WTC11 (cell line): ENCODE measurements at regions not wholly inside any gene's neighbourhood (a gene's known extent, or its start where the extent isn't known, plus 50 kb on each side); places are given as distances from the start of the nearest gene placed in this dataset.

Experiments used
- ATAC-seq: fragments of 200-7000 bp; cut with Tn5 transposase; 2 replicates; pipeline ENCODE4 v1.10.0; 2021; ENCODE audit warnings: mild to moderate bottlenecking, moderate library complexity
- CTCF ChIA-PET: fragments of 300-600 bp; sonication (Branson Sonifier 250); formaldehyde crosslinking; loops from one replicate; lab custom pipeline; 2021; ENCODE audit warnings: antibody characterized with exemption; lab: Charles Lee
- POLR2A ChIA-PET: fragments of 350-600 bp; sonication (Branson Sonifier 250); formaldehyde crosslinking; loops from one replicate; lab custom pipeline; 2021; ENCODE audit warnings: antibody characterized with exemption; lab: Charles Lee
- DNase-seq: peaks from one replicate; pipeline ENCODE4 v3.0.0; 2021; ENCODE audit warnings: low spot score
- H3K27ac Mint-ChIP-seq: 2 replicates; pipeline ENCODE4 v1.8.0; 2021; ENCODE audit warnings: mixed read lengths
- H3K27me3 Mint-ChIP-seq: 2 replicates; pipeline ENCODE4 v1.8.0; 2021; ENCODE audit warnings: low read depth, mild to moderate bottlenecking, moderate library complexity, mixed read lengths
- H3K36me3 Mint-ChIP-seq: 2 replicates; pipeline ENCODE4 v1.8.0; 2021; ENCODE audit warnings: mixed read lengths
- H3K4me1 Mint-ChIP-seq: 2 replicates; pipeline ENCODE4 v1.8.0; 2022; ENCODE audit warnings: mixed read lengths
- H3K4me3 Mint-ChIP-seq: 2 replicates; pipeline ENCODE4 v1.8.0; 2021; ENCODE audit warnings: mild to moderate bottlenecking, moderate library complexity, mixed read lengths
- H3K9me3 Mint-ChIP-seq: 2 replicates; pipeline ENCODE4 v1.8.0; 2021; ENCODE audit warnings: mixed read lengths
- ARID4B ChIP-seq: sonication (generic); formaldehyde crosslinking; IDR thresholded peaks from 2 replicates; pipeline ENCODE4 v1.8.0; 2023; ENCODE audit warnings: missing genetic modification reagents, mild to moderate bottlenecking, borderline replicate concordance
- ATF1 ChIP-seq: sonication (generic); formaldehyde crosslinking; IDR thresholded peaks from 2 replicates; pipeline ENCODE4 v1.8.1; 2023; ENCODE audit warnings: mild to moderate bottlenecking, moderate library complexity, missing genetic modification reagents
- CDX4 ChIP-seq: fragments of 250-450 bp; sonication (Bioruptor Pico); IDR thresholded peaks from 2 replicates; pipeline ENCODE4 v1.9.0; 2021; ENCODE audit warnings: moderate library complexity, mild to moderate bottlenecking, inconsistent platforms, borderline replicate concordance
- CTCF ChIP-seq: fragments of 200-600 bp; IDR thresholded peaks from 2 replicates; pipeline ENCODE4 v1.8.0; 2022; ENCODE audit warnings: antibody characterized with exemption
- FOXP1 ChIP-seq: sonication (generic); formaldehyde crosslinking; IDR thresholded peaks from 2 replicates; pipeline ENCODE4 v1.8.0; 2022; ENCODE audit warnings: missing genetic modification reagents, mild to moderate bottlenecking, moderate library complexity, borderline replicate concordance
- HMGA2 ChIP-seq: fragments of 250-450 bp; sonication (Bioruptor Pico); IDR thresholded peaks from 2 replicates; pipeline ENCODE4 v1.4.0; 2021; ENCODE audit warnings: mild to moderate bottlenecking, moderate library complexity
- IRF1 ChIP-seq: sonication (generic); formaldehyde crosslinking; IDR thresholded peaks from 2 replicates; pipeline ENCODE4 v1.8.0; 2023; ENCODE audit warnings: missing genetic modification reagents
- IRF2 ChIP-seq: sonication (generic); formaldehyde crosslinking; IDR thresholded peaks from 2 replicates; pipeline ENCODE4 v1.8.0; 2022; ENCODE audit warnings: low read depth, missing genetic modification reagents, borderline replicate concordance
- MYBL2 ChIP-seq: sonication (generic); formaldehyde crosslinking; IDR thresholded peaks from 2 replicates; pipeline ENCODE4 v1.8.1; 2023; ENCODE audit warnings: mild to moderate bottlenecking, moderate library complexity, missing genetic modification reagents
- PRRX2 ChIP-seq: fragments of 250-450 bp; sonication (Bioruptor Pico); IDR thresholded peaks from 2 replicates; pipeline ENCODE4 v1.8.0; 2021; ENCODE audit warnings: mild to moderate bottlenecking
- SMAD4 ChIP-seq: sonication (generic); formaldehyde crosslinking; IDR thresholded peaks from 2 replicates; pipeline ENCODE4 v1.8.0; 2022; ENCODE audit warnings: mild to moderate bottlenecking, missing genetic modification reagents
- TEAD1 ChIP-seq: sonication (generic); formaldehyde crosslinking; IDR thresholded peaks from 2 replicates; pipeline ENCODE4 v1.8.0; 2022; ENCODE audit warnings: mild to moderate bottlenecking, missing genetic modification reagents
- ZBTB21 ChIP-seq: sonication (generic); formaldehyde crosslinking; IDR thresholded peaks from 2 replicates; pipeline ENCODE4 v1.8.1; 2023; ENCODE audit warnings: mild to moderate bottlenecking, missing genetic modification reagents, borderline replicate concordance
- ZBTB43 ChIP-seq: sonication (generic); formaldehyde crosslinking; IDR thresholded peaks from 2 replicates; pipeline ENCODE4 v1.8.1; 2023; ENCODE audit warnings: mild to moderate bottlenecking, missing genetic modification reagents
- ZNF121 ChIP-seq: sonication (generic); formaldehyde crosslinking; IDR thresholded peaks from 2 replicates; pipeline ENCODE4 v1.8.0; 2023; ENCODE audit warnings: missing genetic modification reagents
- ZNF219 ChIP-seq: sonication (generic); formaldehyde crosslinking; IDR thresholded peaks from 2 replicates; pipeline ENCODE4 v1.8.0; 2023; ENCODE audit warnings: missing genetic modification reagents, mild to moderate bottlenecking, borderline replicate concordance
- ZNF263 ChIP-seq: sonication (generic); formaldehyde crosslinking; IDR thresholded peaks from 2 replicates; pipeline ENCODE4 v1.8.1; 2022; ENCODE audit warnings: low read depth, mild to moderate bottlenecking, moderate library complexity, missing genetic modification reagents
- ZNF416 ChIP-seq: fragments of 250-450 bp; sonication (Bioruptor Pico); IDR thresholded peaks from 2 replicates; pipeline ENCODE4 v1.9.0; 2021; ENCODE audit warnings: mild to moderate bottlenecking, inconsistent platforms
- ZNF532 ChIP-seq: fragments of 250-450 bp; sonication (Bioruptor Pico); IDR thresholded peaks from 2 replicates; pipeline ENCODE4 v1.9.0; 2021; ENCODE audit warnings: mild to moderate bottlenecking, borderline replicate concordance
- ZNF671 ChIP-seq: fragments of 250-450 bp; sonication (Bioruptor Pico); IDR thresholded peaks from 2 replicates; pipeline ENCODE4 v1.8.0; 2021; ENCODE audit warnings: mild to moderate bottlenecking

- ChIA-PET CTCF (interaction anchor here (3.2 kb wide), 1 partner anchor 37 kb away, joined by 16 read pairs; no protein-coding TSS in a partner anchor), POLR2A (no interaction called here)
- H3K4me3 Mint-ChIP-seq = no peak overlapping the region
- 0 out of 2 replicates have a peak, but pooled peaks cover 2% of the 10 kb centered on the region for H3K27me3 Mint-ChIP-seq
- H3K36me3 Mint-ChIP-seq = no peaks in the 10 kb centered on the region
- no peak for ATAC-seq
- H3K27ac Mint-ChIP-seq = no peak overlapping the region
- H3K4me1 Mint-ChIP-seq = no peaks in the 10 kb centered on the region
- TF ChIP-seq ZNF671 (CRISPR knock-in tag) (no peak), ZNF416 (CRISPR knock-in tag) (no peak), CTCF (no peak), SMAD4 (CRISPR knock-in tag) (no peak), ZNF263 (CRISPR knock-in tag) (no peak), ZNF219 (CRISPR knock-in tag) (no peak), ZNF121 (no peak)
- peaks cover 6% of the 10 kb centered on the region; the same call in 1 of the 2 replicates for H3K9me3 Mint-ChIP-seq
- DNase-seq = no peak
Observed at GRCh38 chr17:51398128-51398525, 137.8 kb downstream of the UTP18 start.

GRCh38 chr17:51398687-51399086 lies 138.3 kb downstream of the UTP18 start:
- H3K36me3 Mint-ChIP-seq = no peaks in the 10 kb centered on the region
- no peak overlapping the region for H3K4me3 Mint-ChIP-seq
- H3K4me1 Mint-ChIP-seq = 0 out of 2 replicates have a peak, but pooled peaks cover 1% of the 10 kb centered on the region
- POLR2A ChIA-PET = no interaction called here
- ATAC-seq (no peak), DNase-seq (no peak)
- H3K9me3 Mint-ChIP-seq = peaks cover 6% of the 10 kb centered on the region; the same call in 1 of the 2 replicates
- TF ChIP-seq ZBTB21 (no peak), PRRX2 (no peak), ZBTB43 (no peak), MYBL2 (CRISPR knock-in tag) (no peak), HMGA2 (no peak), ATF1 (CRISPR knock-in tag) (no peak), FOXP1 (CRISPR knock-in tag) (no peak), ZNF263 (CRISPR knock-in tag) (no peak), IRF2 (CRISPR knock-in tag) (no peak), ARID4B (CRISPR knock-in tag) (no peak), TEAD1 (CRISPR knock-in tag) (no peak)
- CTCF ChIA-PET = interaction anchor here (0.6 to 3.2 kb wide), 2 partner anchors 37 to 63 kb away, joined by 3 to 16 read pairs; no protein-coding TSS in a partner anchor
- 0 out of 2 replicates have a peak, but pooled peaks cover 2% of the 10 kb centered on the region for H3K27me3 Mint-ChIP-seq
- no peak overlapping the region for H3K27ac Mint-ChIP-seq

- Mint-ChIP-seq H3K27ac (no peak overlapping the region), H3K4me1 (0 out of 2 replicates have a peak, but pooled peaks cover 4% of the 10 kb centered on the region), H3K36me3 (no peaks in the 10 kb centered on the region), H3K27me3 (0 out of 2 replicates have a peak, but pooled peaks cover 2% of the 10 kb centered on the region), H3K9me3 (peaks cover 3% of the 10 kb centered on the region; the same call in 1 of the 2 replicates), H3K4me3 (no peak overlapping the region)
- ATAC-seq = no peak
- POLR2A ChIA-PET = no interaction called here
- CTCF ChIA-PET = no interaction called here
- DNase-seq = no peak
- TF ChIP-seq CDX4 (CRISPR knock-in tag) (no peak), ZNF532 (CRISPR knock-in tag) (no peak), IRF1 (CRISPR knock-in tag) (no peak)
Observed at GRCh38 chr17:51401279-51401678, 140.9 kb downstream of the UTP18 start.
